Body of pancreas (tissue), 4 donors: ENCODE measurements at regions not wholly inside any gene's neighbourhood (a gene's known extent, or its start where the extent isn't known, plus 50 kb on each side); places are given as distances from the start of the nearest gene placed in this dataset.

Experiments
- ATAC-seq: fragments of 150-250 bp; one replicate; pipeline ENCODE4 v1.9.1; 2016
- DNase-seq, 4 donors: peaks; one replicate each; pipeline ENCODE4 v3.0.0-alpha.2; 2019
- H3K27ac ChIP-seq, 4 donors: fragments of 200-600 bp; sonication (generic); 1 replicate in 3 of 4; 2 replicates in 1 of 4; pipeline versions ENCODE4 v1.5.1 to v1.6.1; 2016 to 2019; ENCODE audit warnings: mild to moderate bottlenecking in 1 of 4, mixed read lengths in 1 of 4, moderate library complexity in 1 of 4
- H3K27me3 ChIP-seq, 2 donors: fragments of 200-600 bp; sonication (generic); one replicate each; pipeline ENCODE4 v1.6.0; 2016; ENCODE audit warnings: mild to moderate bottlenecking in 1 of 2
- H3K36me3 ChIP-seq, 2 donors: fragments of 200-600 bp; sonication (generic); replicated peaks in 1 of 2; 2 replicates each; pipeline ENCODE4 v1.5.1; 2016; ENCODE audit warnings: low read depth in 2 of 2; ENCODE audit not compliant: insufficient read depth in 1 of 2
- H3K4me1 ChIP-seq: fragments of 200-600 bp; sonication (generic); one replicate; pipeline ENCODE4 v1.6.0; 2016
- H3K4me3 ChIP-seq, 2 donors: fragments of 200-600 bp; sonication (generic); 1 replicate in 1 of 2; 2 replicates in 1 of 2; pipeline ENCODE4 v1.5.1; 2016 to 2019
- H3K9me3 ChIP-seq, 3 donors: fragments of 200-600 bp; sonication (generic); 1 replicate in 2 of 3; 2 replicates in 1 of 3; pipeline ENCODE4 v1.5.1; 2016
- CTCF ChIP-seq, 7 experiments: fragments of 450-650 bp in 4 of 7; fragments of 200-600 bp in 3 of 7; sonication (generic) in 3 of 7; IDR thresholded peaks; one replicate each; pipeline ENCODE4 v1.5.1; 2016 to 2019; ENCODE audit warnings: antibody characterized with exemption in 7 of 7
- POLR2A ChIP-seq, 3 donors: fragments of 450-650 bp; IDR thresholded peaks; one replicate each; pipeline ENCODE4 v1.6.1; 2016; ENCODE audit warnings: antibody characterized with exemption in 3 of 3, mild to moderate bottlenecking in 2 of 3
- WGBS, 2 donors: methylation state at CpG; one replicate each; pipeline ENCODE4 v1.1.5; 2017; 5-methylcytosine and 5-hydroxymethylcytosine counted together
- intact Hi-C: fragments of 100-400 bp; cut with DNase I; formaldehyde crosslinking; loops from one replicate; pipeline ENCODE4 v1.15.1; 2023

GRCh38 chr3:197380786-197381185 is 82.4 kb upstream of the DLG1 start:
- Histone ChIP-seq H3K4me1 (no peaks in the 10 kb centered on the region), H3K27me3 (no peaks in the 10 kb centered on the region), H3K4me3 (no peak overlapping the region), H3K9me3 (no peaks in the 10 kb centered on the region), H3K27ac (no peak overlapping the region), H3K36me3 (no peaks in the 10 kb centered on the region)
- ATAC-seq: no peak
- intact Hi-C loops: no loop called here
- 68 to 81% methylated on average over 3 to 5 of the region's 5 CpGs for WGBS, 2 donors
- TF ChIP-seq POLR2A (IDR thresholded peaks at IDR 0.05) (no peak), CTCF (IDR thresholded peaks at IDR 0.05) (no peak)
- DNase-seq: no peak

GRCh38 chr3:197378985-197379718 is 80.7 kb upstream of the DLG1 start:
- no peaks in the 10 kb centered on the region for H3K9me3 ChIP-seq
- no peak overlapping the region for H3K4me3 ChIP-seq
- ATAC-seq (no peak), DNase-seq (no peak)
- H3K27ac ChIP-seq: no peak overlapping the region
- no peaks in the 10 kb centered on the region for H3K36me3 ChIP-seq
- no peak for TF ChIP-seq POLR2A (IDR thresholded peaks at IDR 0.05)
- TF ChIP-seq CTCF (IDR thresholded peaks at IDR 0.05): no peak
- no peaks in the 10 kb centered on the region for H3K4me1 ChIP-seq
- 79 to 83% methylated on average over 22 of the region's 22 CpGs for WGBS, 2 donors
- intact Hi-C loops: no loop called here
- no peaks in the 10 kb centered on the region for H3K27me3 ChIP-seq

- ATAC-seq (no peak), DNase-seq (no peak)
- Histone ChIP-seq H3K4me1 (no peaks in the 10 kb centered on the region), H3K4me3 (no peak overlapping the region), H3K27me3 (no peaks in the 10 kb centered on the region), H3K36me3 (no peaks in the 10 kb centered on the region), H3K9me3 (no peaks in the 10 kb centered on the region), H3K27ac (no peak overlapping the region)
- TF ChIP-seq POLR2A (IDR thresholded peaks at IDR 0.05): no peak
- no peak for TF ChIP-seq CTCF (IDR thresholded peaks at IDR 0.05)
- WGBS, 2 donors: 51 to 53% methylated on average over 10 of the region's 10 CpGs
- intact Hi-C loops: no loop called here
Observed at GRCh38 chr3:197376735-197377555, 78.5 kb upstream of the DLG1 start.

- TF ChIP-seq CTCF (IDR thresholded peaks at IDR 0.05) (no peak), POLR2A (IDR thresholded peaks at IDR 0.05) (no peak)
- Histone ChIP-seq H3K36me3 (no peaks in the 10 kb centered on the region), H3K27ac (no peak overlapping the region), H3K9me3 (no peaks in the 10 kb centered on the region), H3K4me3 (no peak overlapping the region), H3K4me1 (no peaks in the 10 kb centered on the region), H3K27me3 (no peaks in the 10 kb centered on the region)
- intact Hi-C loops: no loop called here
- ATAC-seq: no peak
- no peak for DNase-seq
- whole genome bisulfite sequencing, 2 donors: 94 to 95% methylated on average over 4 of the region's 4 CpGs
Observed at GRCh38 chr3:197376020-197376419, 77.6 kb upstream of the DLG1 start.
